ENCODE measurements at regions not wholly inside any gene's neighbourhood (a gene's known extent, or its start where the extent isn't known, plus 50 kb on each side); places are given as distances from the start of the nearest gene placed in this dataset.
"Not testable (repeated sequence)": the region's sequence is repeated elsewhere in the genome, so short reads cannot be mapped to it uniquely, and the experiment has no call there.

GRCh38 chr4:14399848-14400247 lies 602.4 kb upstream of the CPEB2 start:
- DNase-seq = no peak

- DNase-seq = no peak
Measured at GRCh38 chr4:14400307-14400706, 602.0 kb upstream of the CPEB2 start.

GRCh38 chr4:14403132-14403531 lies 599.1 kb upstream of the CPEB2 start:
- DNase-seq = no peak

GRCh38 chr4:14404730-14405129 lies 597.6 kb upstream of the CPEB2 start:
- DNase-seq = peak; percentile 2

- DNase-seq = no peak
Measured at GRCh38 chr4:14410516-14410915, 591.8 kb upstream of the CPEB2 start.

- no peak for DNase-seq
Measured at GRCh38 chr4:14415146-14415545, 587.1 kb upstream of the CPEB2 start.

GRCh38 chr4:14419516-14419915 lies 582.8 kb upstream of the CPEB2 start:
- no peak for DNase-seq

- not testable (repeated sequence) for DNase-seq
Measured at GRCh38 chr4:14426297-14426696, 576.0 kb upstream of the CPEB2 start.

GRCh38 chr4:14428125-14428524 lies 574.2 kb upstream of the CPEB2 start:
- DNase-seq = no peak

GRCh38 chr4:14431155-14432134 lies 570.8 kb upstream of the CPEB2 start:
- DNase-seq = no peak

- no peak for DNase-seq
Measured at GRCh38 chr4:14434483-14434882, 567.8 kb upstream of the CPEB2 start.

- no peak for DNase-seq
Measured at GRCh38 chr4:14434916-14435315, 567.4 kb upstream of the CPEB2 start.

- DNase-seq = no peak
Measured at GRCh38 chr4:14441561-14441960, 560.7 kb upstream of the CPEB2 start.

- DNase-seq = no peak
Measured at GRCh38 chr4:14445882-14446281, 556.4 kb upstream of the CPEB2 start.

GRCh38 chr4:14446311-14446710 lies 556.0 kb upstream of the CPEB2 start:
- DNase-seq = no peak

GRCh38 chr4:14446904-14447303 lies 555.4 kb upstream of the CPEB2 start:
- DNase-seq = no peak

- no peak for DNase-seq
Measured at GRCh38 chr4:14449308-14449707, 553.0 kb upstream of the CPEB2 start.

- DNase-seq = no peak
Measured at GRCh38 chr4:14452001-14452400, 550.3 kb upstream of the CPEB2 start.

- no peak for DNase-seq
Measured at GRCh38 chr4:14452764-14453163, 549.5 kb upstream of the CPEB2 start.

GRCh38 chr4:14458463-14458862 lies 543.8 kb upstream of the CPEB2 start:
- no peak for DNase-seq

GRCh38 chr4:14465057-14465456 lies 537.2 kb upstream of the CPEB2 start:
- DNase-seq = no peak

GRCh38 chr4:14465507-14465906 lies 536.8 kb upstream of the CPEB2 start:
- DNase-seq = no peak

- DNase-seq = no peak
Measured at GRCh38 chr4:14478504-14478903, 523.8 kb upstream of the CPEB2 start.

- no peak for DNase-seq
Measured at GRCh38 chr4:14496408-14496807, 505.9 kb upstream of the CPEB2 start.

GRCh38 chr4:14496969-14497368 lies 505.3 kb upstream of the CPEB2 start:
- DNase-seq = no peak
